ENCODE measurements at regions not wholly inside any gene's neighbourhood (a gene's known extent, or its start where the extent isn't known, plus 50 kb on each side); places are given as distances from the start of the nearest gene placed in this dataset.

DNA sequence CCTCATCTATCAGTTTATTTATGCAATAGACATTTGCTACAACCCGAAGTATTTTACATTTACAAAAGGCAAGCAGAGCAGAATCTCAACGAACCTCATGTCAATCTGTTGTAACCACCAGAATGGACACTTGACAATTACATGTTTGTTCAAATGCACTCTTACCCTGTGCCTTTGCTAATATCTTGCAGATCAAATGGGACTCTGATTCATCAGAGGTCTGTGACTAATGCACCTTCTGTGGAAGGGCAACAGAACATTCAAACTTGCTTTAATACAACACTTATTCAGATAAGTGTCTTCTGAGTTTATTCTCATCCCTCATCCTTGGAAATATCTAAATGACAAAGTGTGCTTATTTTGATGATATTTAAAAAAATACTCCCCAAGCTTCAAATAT lies 644.7 kb upstream of the PCDH10 start:
- TF ChIP-seq, protein P1, sequence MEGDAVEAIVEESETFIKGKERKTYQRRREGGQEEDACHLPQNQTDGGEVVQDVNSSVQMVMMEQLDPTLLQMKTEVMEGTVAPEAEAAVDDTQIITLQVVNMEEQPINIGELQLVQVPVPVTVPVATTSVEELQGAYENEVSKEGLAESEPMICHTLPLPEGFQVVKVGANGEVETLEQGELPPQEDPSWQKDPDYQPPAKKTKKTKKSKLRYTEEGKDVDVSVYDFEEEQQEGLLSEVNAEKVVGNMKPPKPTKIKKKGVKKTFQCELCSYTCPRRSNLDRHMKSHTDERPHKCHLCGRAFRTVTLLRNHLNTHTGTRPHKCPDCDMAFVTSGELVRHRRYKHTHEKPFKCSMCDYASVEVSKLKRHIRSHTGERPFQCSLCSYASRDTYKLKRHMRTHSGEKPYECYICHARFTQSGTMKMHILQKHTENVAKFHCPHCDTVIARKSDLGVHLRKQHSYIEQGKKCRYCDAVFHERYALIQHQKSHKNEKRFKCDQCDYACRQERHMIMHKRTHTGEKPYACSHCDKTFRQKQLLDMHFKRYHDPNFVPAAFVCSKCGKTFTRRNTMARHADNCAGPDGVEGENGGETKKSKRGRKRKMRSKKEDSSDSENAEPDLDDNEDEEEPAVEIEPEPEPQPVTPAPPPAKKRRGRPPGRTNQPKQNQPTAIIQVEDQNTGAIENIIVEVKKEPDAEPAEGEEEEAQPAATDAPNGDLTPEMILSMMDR (IDR thresholded peaks at IDR 0.05; ENCODE audit: low read depth, low read length): no peak
- no peak for TF ChIP-seq POLR2A (IDR thresholded peaks at IDR 0.05; ENCODE audit: extremely low read depth, insufficient read length)
